Colonic mucosa (tissue), 4 donors: ENCODE measurements at regions not wholly inside any gene's neighbourhood (a gene's known extent, or its start where the extent isn't known, plus 50 kb on each side); places are given as distances from the start of the nearest gene placed in this dataset.

Experiments
- DNase-seq: peaks from one replicate; pipeline ENCODE4 v3.0.0-alpha.2; 2020
- H3K27ac ChIP-seq: fragments of 200-600 bp; one replicate; pipeline ENCODE4 v1.8.0; 2021
- H3K27me3 ChIP-seq: fragments of 200-600 bp; one replicate; pipeline ENCODE4 v1.8.0; 2021
- H3K36me3 ChIP-seq: fragments of 200-600 bp; one replicate; pipeline ENCODE4 v1.8.0; 2021
- H3K4me1 ChIP-seq: fragments of 200-600 bp; one replicate; pipeline ENCODE4 v1.8.0; 2021; ENCODE audit warnings: mild to moderate bottlenecking
- H3K4me3 ChIP-seq: fragments of 200-600 bp; one replicate; pipeline ENCODE4 v1.8.0; 2021
- H3K9ac ChIP-seq, 2 donors: one replicate each; pipeline ENCODE4 v1.7.0; 2013; ENCODE audit warnings: control low read depth in 2 of 2, low read depth in 2 of 2, low read length in 2 of 2
- H3K9me3 ChIP-seq: fragments of 200-600 bp; one replicate; pipeline ENCODE4 v1.8.0; 2021
- CTCF ChIP-seq: fragments of 200-600 bp; IDR thresholded peaks from one replicate; pipeline ENCODE4 v1.8.0; 2022; ENCODE audit warnings: antibody characterized with exemption, mild to moderate bottlenecking
- intact Hi-C: fragments of 100-400 bp; cut with DNase I; formaldehyde crosslinking; loops from one replicate; pipeline ENCODE4 v1.14.1; 2022
- donor health status: healthy.
- donor health status: DM: no; HTN: no; CAD: no.
- donor health status: DM: no; HTN: no; CAD: no.

- Histone ChIP-seq H3K27me3 (no peaks in the 10 kb centered on the region), H3K9me3 (no peaks in the 10 kb centered on the region), H3K4me1 (no peaks in the 10 kb centered on the region), H3K27ac (no peak overlapping the region), H3K36me3 (no peaks in the 10 kb centered on the region), H3K9ac (no peak overlapping the region), H3K4me3 (no peak overlapping the region)
- intact Hi-C loops, result no loop called here
- TF ChIP-seq CTCF, result no peak
- no peak for DNase-seq
Observed at GRCh38 chr15:29393443-29393842, 123.8 kb upstream of the NSMCE3 start.

- intact Hi-C loops, result no loop called here
- Histone ChIP-seq H3K4me1 (no peaks in the 10 kb centered on the region), H3K27me3 (no peaks in the 10 kb centered on the region), H3K9me3 (no peaks in the 10 kb centered on the region), H3K9ac (no peak overlapping the region), H3K27ac (no peak overlapping the region), H3K4me3 (no peak overlapping the region), H3K36me3 (no peaks in the 10 kb centered on the region)
- TF ChIP-seq CTCF, result no peak
- no peak for DNase-seq
Observed at GRCh38 chr15:29392358-29392757, 122.7 kb upstream of the NSMCE3 start.

- Histone ChIP-seq H3K9ac (no peak overlapping the region), H3K9me3 (no peaks in the 10 kb centered on the region), H3K4me1 (no peaks in the 10 kb centered on the region), H3K36me3 (no peaks in the 10 kb centered on the region), H3K27ac (no peak overlapping the region), H3K27me3 (no peaks in the 10 kb centered on the region), H3K4me3 (no peak overlapping the region)
- no peak for TF ChIP-seq CTCF
- intact Hi-C loops, result no loop called here
- DNase-seq, result no peak
Observed at GRCh38 chr15:29390051-29390450, 120.4 kb upstream of the NSMCE3 start.

- intact Hi-C loops, result no loop called here
- TF ChIP-seq CTCF, result no peak
- no peaks in the 10 kb centered on the region for H3K36me3 ChIP-seq
- no peak overlapping the region for H3K9ac ChIP-seq
- no peaks in the 10 kb centered on the region for H3K9me3 ChIP-seq
- no peak for DNase-seq
- H3K27ac ChIP-seq, result no peak overlapping the region
- no peaks in the 10 kb centered on the region for H3K4me1 ChIP-seq
- H3K4me3 ChIP-seq, result no peak overlapping the region
- no peaks in the 10 kb centered on the region for H3K27me3 ChIP-seq
Observed at GRCh38 chr15:29386523-29386922, 116.9 kb upstream of the NSMCE3 start.

GRCh38 chr15:29383367-29383766, 113.7 kb upstream of the NSMCE3 start:
- no peaks in the 10 kb centered on the region for H3K27me3 ChIP-seq
- H3K9ac ChIP-seq, result no peak overlapping the region
- no peak for TF ChIP-seq CTCF
- H3K27ac ChIP-seq, result no peak overlapping the region
- DNase-seq, result no peak
- H3K36me3 ChIP-seq, result no peaks in the 10 kb centered on the region
- H3K4me1 ChIP-seq, result no peaks in the 10 kb centered on the region
- intact Hi-C loops, result no loop called here
- H3K9me3 ChIP-seq, result no peaks in the 10 kb centered on the region
- H3K4me3 ChIP-seq, result no peak overlapping the region

GRCh38 chr15:29382862-29383261, 113.2 kb upstream of the NSMCE3 start:
- no peak overlapping the region for H3K27ac ChIP-seq
- H3K36me3 ChIP-seq, result no peaks in the 10 kb centered on the region
- TF ChIP-seq CTCF, result no peak
- no peaks in the 10 kb centered on the region for H3K9me3 ChIP-seq
- DNase-seq, result no peak
- H3K27me3 ChIP-seq, result no peaks in the 10 kb centered on the region
- H3K4me3 ChIP-seq, result no peak overlapping the region
- H3K4me1 ChIP-seq, result no peaks in the 10 kb centered on the region
- no peak overlapping the region for H3K9ac ChIP-seq
- intact Hi-C loops, result no loop called here
